H1 (cell line): ENCODE measurements at regions not wholly inside any gene's neighbourhood (a gene's known extent, or its start where the extent isn't known, plus 50 kb on each side); places are given as distances from the start of the nearest gene placed in this dataset.

ENCODE experiments used
- CTCF ChIA-PET: fragments of 300-600 bp; sonication (Branson Sonifier 250); formaldehyde crosslinking; loops from one replicate; lab custom pipeline; 2021; ENCODE audit not compliant: partially characterized antibody; lab: Charles Lee
- POLR2A ChIA-PET: fragments of 300-600 bp; sonication (Branson Sonifier 250); formaldehyde crosslinking; loops from one replicate; lab custom pipeline; 2021; ENCODE audit warnings: inconsistent platforms; ENCODE audit not compliant: partially characterized antibody; lab: Charles Lee
- DNase-seq, 2 experiments: peaks; one replicate each; pipeline versions ENCODE4 v3.0.0 to v3.0.0-alpha.2; 2010 to 2022; ENCODE audit warnings: low spot score in 2 of 2, low read depth in 1 of 2, mixed read lengths in 1 of 2
- FAIRE-seq: peaks from 2 replicates; lab custom pipeline; 2011; peaks lifted over from hg19 to GRCh38; lab: Jason Lieb, UNC
- H2AFZ ChIP-seq: 2 replicates; pipeline ENCODE4 v1.8.1; 2012; ENCODE audit warnings: low read length, inconsistent platforms
- H2AK5ac ChIP-seq: 2 replicates; pipeline ENCODE4 v1.6.1; 2013; ENCODE audit warnings: low read depth, low read length
- H2BK120ac ChIP-seq: replicated peaks from 2 replicates; pipeline ENCODE3; 2013; ENCODE audit warnings: low read depth, low read length, inconsistent platforms
- H2BK12ac ChIP-seq: 2 replicates; pipeline ENCODE4 v1.6.1; 2013; ENCODE audit warnings: low read depth, low read length
- H2BK15ac ChIP-seq: 2 replicates; pipeline ENCODE4 v1.6.1; 2013; ENCODE audit warnings: low read length
- H2BK20ac ChIP-seq: 2 replicates; pipeline ENCODE4 v1.6.1; 2013; ENCODE audit warnings: low read length
- H2BK5ac ChIP-seq: 2 replicates; pipeline ENCODE4 v1.6.1; 2013; ENCODE audit warnings: low read depth, low read length
- H3K14ac ChIP-seq: 2 replicates; pipeline ENCODE4 v1.6.1; 2013; ENCODE audit warnings: inconsistent platforms; ENCODE audit not compliant: insufficient read length
- H3K18ac ChIP-seq: 2 replicates; pipeline ENCODE4 v1.6.1; 2013; ENCODE audit warnings: low read length; ENCODE audit errors: extremely low read depth
- H3K23ac ChIP-seq: 2 replicates; pipeline ENCODE4 v1.6.1; 2013; ENCODE audit warnings: inconsistent platforms; ENCODE audit not compliant: insufficient read length
- H3K23me2 ChIP-seq: 2 replicates; pipeline ENCODE4 v1.6.1; 2013; ENCODE audit warnings: low read depth, low read length
- H3K27ac ChIP-seq: 2 replicates; pipeline ENCODE4 v1.6.1; 2011; ENCODE audit warnings: low read depth, low read length, inconsistent platforms
- H3K27me3 ChIP-seq, 4 experiments: replicated peaks in 1 of 4; 1 replicate in 1 of 4; 2 replicates in 3 of 4; pipeline versions ENCODE4 v1.6.1 to v1.8.1; 2011 to 2013; ENCODE audit warnings: low read length in 3 of 4, mild to moderate bottlenecking in 3 of 4, inconsistent platforms in 2 of 4, mixed read lengths in 2 of 4, moderate library complexity in 1 of 4; ENCODE audit not compliant: control insufficient read depth in 3 of 4, insufficient read depth in 3 of 4; ENCODE audit errors: extremely low read depth in 1 of 4
- H3K36me3 ChIP-seq, 4 experiments: 2 replicates each; pipeline versions ENCODE4 v1.6.1 to v1.8.1; 2011 to 2013; ENCODE audit warnings: mild to moderate bottlenecking in 4 of 4, low read length in 3 of 4, moderate library complexity in 2 of 4, control low read depth in 1 of 4, inconsistent platforms in 1 of 4; ENCODE audit not compliant: insufficient read depth in 4 of 4, control insufficient read depth in 2 of 4
- H3K4ac ChIP-seq: replicated peaks from 2 replicates; pipeline ENCODE3; 2013; ENCODE audit warnings: low read length, low read depth, mixed read lengths, inconsistent platforms; ENCODE audit not compliant: insufficient read length
- H3K4me1 ChIP-seq, 4 experiments: replicated peaks in 1 of 4; 1 replicate in 1 of 4; 2 replicates in 3 of 4; pipeline versions ENCODE4 v1.6.1 to v1.8.1; 2011 to 2013; ENCODE audit warnings: low read length in 3 of 4, inconsistent platforms in 2 of 4, mixed read lengths in 1 of 4; ENCODE audit not compliant: insufficient read depth in 4 of 4, control insufficient read depth in 3 of 4
- H3K4me2 ChIP-seq, 2 experiments: 2 replicates each; pipeline versions ENCODE4 v1.6.1 to v1.8.1; 2011 to 2013; ENCODE audit warnings: low read depth in 2 of 2, low read length in 2 of 2, control low read depth in 1 of 2, inconsistent platforms in 1 of 2, mild to moderate bottlenecking in 1 of 2; ENCODE audit not compliant: insufficient read depth in 1 of 2
- H3K4me3 ChIP-seq, 4 experiments: fragments of 200-600, 300-600 bp in 1 of 4; sonication (generic), shearing (Covaris generic), sonication (Bioruptor Twin) in 1 of 4; 2 replicates each; pipeline versions ENCODE4 v1.5.1 to v1.8.1; 2011 to 2016; ENCODE audit warnings: low read length in 4 of 4, low read depth in 3 of 4, control low read depth in 2 of 4, inconsistent platforms in 2 of 4, mild to moderate bottlenecking in 2 of 4, mixed read lengths in 1 of 4, moderate library complexity in 1 of 4; ENCODE audit not compliant: insufficient read depth in 2 of 4; ENCODE audit errors: extremely low read depth in 1 of 4
- H3K56ac ChIP-seq: replicated peaks from 2 replicates; pipeline ENCODE3; 2013; ENCODE audit warnings: low read depth, mild to moderate bottlenecking, mixed read lengths, low read length, inconsistent platforms; ENCODE audit not compliant: insufficient read length
- H3K79me1 ChIP-seq: 2 replicates; pipeline ENCODE4 v1.6.1; 2013; ENCODE audit warnings: low read depth, low read length, control low read depth
- H3K79me2 ChIP-seq, 2 experiments: 2 replicates each; pipeline versions ENCODE4 v1.6.1 to v1.8.1; 2012 to 2013; ENCODE audit warnings: low read length in 2 of 2, mild to moderate bottlenecking in 2 of 2, inconsistent platforms in 1 of 2; ENCODE audit not compliant: insufficient read depth in 2 of 2, control insufficient read depth in 1 of 2
- H3K9ac ChIP-seq, 4 experiments: replicated peaks in 1 of 4; 1 replicate in 1 of 4; 2 replicates in 3 of 4; pipeline versions ENCODE4 v1.6.1 to v1.8.1; 2011 to 2013; ENCODE audit warnings: low read depth in 3 of 4, low read length in 3 of 4, control low read depth in 2 of 4, mild to moderate bottlenecking in 2 of 4, moderate library complexity in 2 of 4, inconsistent platforms in 1 of 4; ENCODE audit errors: extremely low read depth in 1 of 4
- H3K9me3 ChIP-seq, 2 experiments: 2 replicates each; pipeline versions ENCODE4 v1.6.1 to v1.8.1; 2012 to 2013; ENCODE audit warnings: mild to moderate bottlenecking in 2 of 2, moderate library complexity in 2 of 2, control low read depth in 1 of 2, inconsistent platforms in 1 of 2, low read depth in 1 of 2, low read length in 1 of 2, mixed read lengths in 1 of 2; ENCODE audit not compliant: insufficient read depth in 2 of 2
- H4K20me1 ChIP-seq, 2 experiments: replicated peaks in 1 of 2; 2 replicates each; pipeline versions ENCODE3 to v1.8.1; 2011 to 2013; ENCODE audit warnings: inconsistent platforms in 2 of 2, low read length in 2 of 2, mild to moderate bottlenecking in 1 of 2; ENCODE audit not compliant: insufficient read depth in 2 of 2, control insufficient read depth in 1 of 2
- H4K5ac ChIP-seq: 2 replicates; pipeline ENCODE4 v1.6.1; 2013; ENCODE audit warnings: low read length, low read depth, mixed read lengths, inconsistent platforms; ENCODE audit not compliant: insufficient read length
- H4K8ac ChIP-seq: 2 replicates; pipeline ENCODE4 v1.8.0; 2013; ENCODE audit warnings: mild to moderate bottlenecking, moderate library complexity, low read length, inconsistent platforms; ENCODE audit not compliant: insufficient read depth; ENCODE audit errors: extremely low read depth
- H4K91ac ChIP-seq: replicated peaks from 2 replicates; pipeline ENCODE3; 2013; ENCODE audit warnings: low read length, mixed read lengths, inconsistent platforms; ENCODE audit not compliant: insufficient read length
- CHD2 ChIP-seq: IDR thresholded peaks from 2 replicates; pipeline ENCODE4 v1.6.1; 2012; ENCODE audit warnings: low read length, improper control_type of control experiment
- FOSL1 ChIP-seq: IDR thresholded peaks from 2 replicates; pipeline ENCODE4 v1.6.1; 2011; ENCODE audit warnings: mild to moderate bottlenecking, low read depth, low read length, moderate library complexity; ENCODE audit not compliant: insufficient read depth
- JUND ChIP-seq: IDR thresholded peaks from 2 replicates; pipeline ENCODE4 v1.6.1; 2011; ENCODE audit warnings: mild to moderate bottlenecking, improper control_type of control experiment, low read length
- RAD21 ChIP-seq, 2 experiments: IDR thresholded peaks in 1 of 2; conservative IDR thresholded peaks in 1 of 2; 2 replicates each; pipeline ENCODE4 v1.6.1; 2011; ENCODE audit warnings: low read depth in 2 of 2, low read length in 2 of 2, improper control_type of control experiment in 1 of 2, inconsistent platforms in 1 of 2, mild to moderate bottlenecking in 1 of 2, moderate library complexity in 1 of 2
- WGBS, 2 experiments: shearing (Covaris generic) in 1 of 2; methylation state at CpG; one replicate each; pipeline versions ENCODE4 v1.1.6 to v1.1.7; 2013 to 2015; ENCODE audit warnings: low lambda C conversion rate in 2 of 2, mixed read lengths in 2 of 2, inconsistent platforms in 1 of 2, low coverage in 1 of 2, missing lambda C conversion rate in 1 of 2; ENCODE audit not compliant: insufficient replicate concordance in 2 of 2, insufficient coverage in 1 of 2, insufficient read length in 1 of 2; ENCODE audit errors: extremely low coverage in 1 of 2, missing lambda C conversion rate in 1 of 2; 5-methylcytosine and 5-hydroxymethylcytosine counted together
- TF ChIP-seq, protein P1 (sequence below), 3 experiments: IDR thresholded peaks; 1 replicate in 2 of 3; 2 replicates in 1 of 3; pipeline versions ENCODE4 v1.5.1 to v1.6.1; 2011; ENCODE audit warnings: low read length in 3 of 3, mild to moderate bottlenecking in 3 of 3, inconsistent platforms in 2 of 3, low read depth in 1 of 3, moderate library complexity in 1 of 3; ENCODE audit not compliant: insufficient read depth in 1 of 3; ENCODE audit errors: control extremely low read depth in 1 of 3

DNA sequence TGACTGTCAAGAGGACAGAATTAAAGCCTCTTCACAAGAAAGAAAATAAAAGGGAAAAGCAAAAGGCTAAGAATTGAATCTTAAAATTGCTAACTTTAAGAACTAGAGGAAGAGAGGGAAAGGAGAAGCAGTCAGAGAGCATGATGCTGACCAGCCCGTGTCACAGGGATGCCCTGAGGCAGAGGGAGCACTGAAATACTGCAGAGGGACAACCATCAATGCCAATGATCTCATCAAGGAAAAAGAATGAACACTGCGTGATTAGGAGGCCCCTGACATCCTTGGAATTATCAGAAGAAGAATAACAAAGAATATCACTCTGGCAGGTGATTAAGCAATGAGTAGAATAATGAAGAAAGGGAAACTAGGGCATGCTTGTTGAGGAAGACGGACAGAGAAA, 252.2 kb upstream of the GRIP1 start:
- CTCF ChIA-PET, result interaction anchor here (1.0 kb wide), 1 partner anchor 11 kb away, joined by 4 read pairs; no protein-coding TSS in a partner anchor
- WGBS, 2 experiments, result 82% methylated on average over 3 of the region's 3 CpGs; no CpG with 5 or more reads in 1 of the 2 experiments
- no peak for TF ChIP-seq RAD21 (IDR thresholded peaks at IDR 0.05 in 1 of 2, conservative IDR thresholded peaks at IDR 0.05 in 1 of 2; ENCODE audit: low read depth in 2 of 2, low read length in 2 of 2)
- no peak for TF ChIP-seq CHD2
- no peak for TF ChIP-seq FOSL1
- no peak for TF ChIP-seq JUND
- TF ChIP-seq, protein P1, sequence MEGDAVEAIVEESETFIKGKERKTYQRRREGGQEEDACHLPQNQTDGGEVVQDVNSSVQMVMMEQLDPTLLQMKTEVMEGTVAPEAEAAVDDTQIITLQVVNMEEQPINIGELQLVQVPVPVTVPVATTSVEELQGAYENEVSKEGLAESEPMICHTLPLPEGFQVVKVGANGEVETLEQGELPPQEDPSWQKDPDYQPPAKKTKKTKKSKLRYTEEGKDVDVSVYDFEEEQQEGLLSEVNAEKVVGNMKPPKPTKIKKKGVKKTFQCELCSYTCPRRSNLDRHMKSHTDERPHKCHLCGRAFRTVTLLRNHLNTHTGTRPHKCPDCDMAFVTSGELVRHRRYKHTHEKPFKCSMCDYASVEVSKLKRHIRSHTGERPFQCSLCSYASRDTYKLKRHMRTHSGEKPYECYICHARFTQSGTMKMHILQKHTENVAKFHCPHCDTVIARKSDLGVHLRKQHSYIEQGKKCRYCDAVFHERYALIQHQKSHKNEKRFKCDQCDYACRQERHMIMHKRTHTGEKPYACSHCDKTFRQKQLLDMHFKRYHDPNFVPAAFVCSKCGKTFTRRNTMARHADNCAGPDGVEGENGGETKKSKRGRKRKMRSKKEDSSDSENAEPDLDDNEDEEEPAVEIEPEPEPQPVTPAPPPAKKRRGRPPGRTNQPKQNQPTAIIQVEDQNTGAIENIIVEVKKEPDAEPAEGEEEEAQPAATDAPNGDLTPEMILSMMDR (IDR thresholded peaks at IDR 0.05; ENCODE audit: control extremely low read depth in 1 of 3, insufficient read depth in 1 of 3, low read depth in 1 of 3, low read length in 3 of 3), result no peak

More for the DNA sequence above, 252.2 kb upstream of the GRIP1 start:
- no peak for FAIRE-seq
- H2BK15ac ChIP-seq, result no peak overlapping the region
- H3K56ac ChIP-seq, result no peak overlapping the region
- H3K9ac ChIP-seq, result no peak overlapping the region
- POLR2A ChIA-PET, result no interaction called here
- H3K4me3 ChIP-seq, result no peak overlapping the region
- H3K36me3 ChIP-seq, result no peaks in the 10 kb centered on the region
- H3K23ac ChIP-seq, result no peak overlapping the region
- no peak overlapping the region for H2BK12ac ChIP-seq
- no peak for DNase-seq
- no peak overlapping the region for H2AFZ ChIP-seq
- H4K5ac ChIP-seq, result no peak overlapping the region
- H2AK5ac ChIP-seq, result no peak overlapping the region
- no peaks in the 10 kb centered on the region for H3K9me3 ChIP-seq
- no peaks in the 10 kb centered on the region for H4K20me1 ChIP-seq
- no peak overlapping the region for H3K27ac ChIP-seq
- H3K79me1 ChIP-seq, result no peaks in the 10 kb centered on the region
- no peaks in the 10 kb centered on the region for H3K79me2 ChIP-seq
- no peak overlapping the region for H2BK5ac ChIP-seq
- no peak overlapping the region for H2BK20ac ChIP-seq
- H3K14ac ChIP-seq, result no peak overlapping the region
- H4K91ac ChIP-seq, result no peak overlapping the region
- H2BK120ac ChIP-seq, result no peak overlapping the region
- no peak overlapping the region for H4K8ac ChIP-seq
- H3K18ac ChIP-seq, result no peak overlapping the region
- H3K4ac ChIP-seq, result no peak overlapping the region
- H3K23me2 ChIP-seq, result no peaks in the 10 kb centered on the region
- no peak overlapping the region for H3K4me2 ChIP-seq
- H3K27me3 ChIP-seq, result peaks cover 0 to 1% (median 0%) of the 10 kb centered on the region in 4 experiments; a peak in 1 of 7 replicates
- peaks cover 0 to 4% (median 2%) of the 10 kb centered on the region in 4 experiments; a peak in 2 of 7 replicates for H3K4me1 ChIP-seq
